ENCODE measurements at regions not wholly inside any gene's neighbourhood (a gene's known extent, or its start where the extent isn't known, plus 50 kb on each side); places are given as distances from the start of the nearest gene placed in this dataset.

- no peaks in the 10 kb centered on the region for H3K79me2 ChIP-seq (ENCODE audit: insufficient read depth, low read length)
- H4K20me1 ChIP-seq (ENCODE audit: low read depth, low read length) = no peaks in the 10 kb centered on the region
- H3K36me3 ChIP-seq (ENCODE audit: low read length) = no peaks in the 10 kb centered on the region
- no peak overlapping the region for H3K4me2 ChIP-seq (ENCODE audit: low read depth, low read length, poor library complexity, severe bottlenecking)
- no peaks in the 10 kb centered on the region; the same call in 1 of the 2 replicates for H3K9me2 ChIP-seq (replicated peaks; ENCODE audit: insufficient read depth, low read length)
- no peaks in the 10 kb centered on the region for H3F3A ChIP-seq (ENCODE audit: insufficient read depth)
- H3K9me3 ChIP-seq (ENCODE audit: insufficient read depth, low read length) = no peaks in the 10 kb centered on the region
- H3K9ac ChIP-seq (ENCODE audit: low read length) = no peak overlapping the region
- no peak overlapping the region for H3K27ac ChIP-seq (ENCODE audit: low read depth, low read length)
- TF ChIP-seq CTCF (IDR thresholded peaks at IDR 0.05; ENCODE audit: insufficient read depth, low read length, poor library complexity, severe bottlenecking) (no peak), EZH2phosphoT487 (conservative IDR thresholded peaks at IDR 0.05; ENCODE audit: low read length) (no peak)
- no peak overlapping the region for H2AFZ ChIP-seq (ENCODE audit: low read depth, low read length, severe bottlenecking)
- H3K27me3 ChIP-seq (ENCODE audit: low read length) = no peaks in the 10 kb centered on the region
- no peak overlapping the region for H3K4me3 ChIP-seq (ENCODE audit: insufficient read depth, low read length, poor library complexity, severe bottlenecking)
These were observed 102.8 kb upstream of the CERS6 start for GRCh38 chr2:168353251-168353650.

DNA sequence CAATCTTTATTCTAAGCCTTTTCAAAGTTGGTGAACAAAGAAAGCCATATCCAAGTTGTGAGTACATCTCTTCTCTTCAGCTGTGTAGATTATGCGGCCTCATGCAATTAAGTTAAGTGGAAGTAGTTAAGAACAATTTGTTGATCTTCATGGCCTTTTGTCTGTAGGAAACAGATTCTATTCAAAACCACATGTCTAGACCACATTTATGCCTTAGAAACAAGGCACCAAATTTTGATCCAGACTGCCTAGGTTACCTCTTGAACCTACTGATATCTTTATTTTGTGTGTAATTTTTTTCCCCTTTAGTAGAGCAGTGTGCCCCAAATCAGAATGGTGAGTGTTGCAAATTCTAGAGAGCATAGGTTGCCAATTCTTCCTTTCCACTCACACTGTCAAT is 101.6 kb upstream of the CERS6 start:
- no peak overlapping the region for H3K9ac ChIP-seq (ENCODE audit: low read length)
- TF ChIP-seq EZH2phosphoT487 (conservative IDR thresholded peaks at IDR 0.05; ENCODE audit: low read length) = no peak
- no peak for TF ChIP-seq CTCF (IDR thresholded peaks at IDR 0.05; ENCODE audit: insufficient read depth, low read length, poor library complexity, severe bottlenecking)
- no peaks in the 10 kb centered on the region for H3K27me3 ChIP-seq (ENCODE audit: low read length)
- H3K4me3 ChIP-seq (ENCODE audit: insufficient read depth, low read length, poor library complexity, severe bottlenecking) = no peak overlapping the region
- H3K9me3 ChIP-seq (ENCODE audit: insufficient read depth, low read length) = no peaks in the 10 kb centered on the region
- no peak overlapping the region for H2AFZ ChIP-seq (ENCODE audit: low read depth, low read length, severe bottlenecking)
- no peak overlapping the region for H3K4me2 ChIP-seq (ENCODE audit: low read depth, low read length, poor library complexity, severe bottlenecking)
- H3K9me2 ChIP-seq (replicated peaks; ENCODE audit: insufficient read depth, low read length) = no peaks in the 10 kb centered on the region; the same call in 1 of the 2 replicates
- no peaks in the 10 kb centered on the region for H3K36me3 ChIP-seq (ENCODE audit: low read length)
- no peaks in the 10 kb centered on the region for H3F3A ChIP-seq (ENCODE audit: insufficient read depth)
- H3K27ac ChIP-seq (ENCODE audit: low read depth, low read length) = no peak overlapping the region
- H3K79me2 ChIP-seq (ENCODE audit: insufficient read depth, low read length) = no peaks in the 10 kb centered on the region
- H4K20me1 ChIP-seq (ENCODE audit: low read depth, low read length) = no peaks in the 10 kb centered on the region

DNA sequence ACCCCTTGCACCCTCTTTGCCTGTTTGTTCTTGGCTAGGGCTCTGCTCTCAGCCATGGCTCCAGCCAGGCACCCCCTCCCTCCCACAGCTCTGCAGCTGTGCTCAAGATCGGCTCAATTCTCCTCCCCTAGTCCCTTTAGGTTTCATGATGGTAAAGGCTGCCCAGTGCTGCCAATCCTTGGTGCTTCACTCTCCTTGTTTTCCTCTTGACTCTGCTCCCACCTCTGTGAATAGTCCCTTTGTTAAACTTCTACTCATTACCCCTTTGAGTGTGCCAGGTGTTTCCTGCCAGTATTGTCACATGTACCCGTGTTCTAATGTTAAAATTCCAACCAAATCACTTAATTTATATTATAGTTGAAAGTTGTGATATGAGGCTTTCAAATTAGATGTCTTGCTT is 101.0 kb upstream of the CERS6 start:
- no peaks in the 10 kb centered on the region for H4K20me1 ChIP-seq (ENCODE audit: low read depth, low read length)
- H2AFZ ChIP-seq (ENCODE audit: low read depth, low read length, severe bottlenecking) = no peak overlapping the region
- H3K36me3 ChIP-seq (ENCODE audit: low read length) = no peaks in the 10 kb centered on the region
- H3K9me2 ChIP-seq (replicated peaks; ENCODE audit: insufficient read depth, low read length) = no peaks in the 10 kb centered on the region; the same call in 1 of the 2 replicates
- TF ChIP-seq CTCF (IDR thresholded peaks at IDR 0.05; ENCODE audit: insufficient read depth, low read length, poor library complexity, severe bottlenecking) (no peak), EZH2phosphoT487 (conservative IDR thresholded peaks at IDR 0.05; ENCODE audit: low read length) (no peak)
- H3K9me3 ChIP-seq (ENCODE audit: insufficient read depth, low read length) = no peaks in the 10 kb centered on the region
- no peak overlapping the region for H3K9ac ChIP-seq (ENCODE audit: low read length)
- H3K4me2 ChIP-seq (ENCODE audit: low read depth, low read length, poor library complexity, severe bottlenecking) = no peak overlapping the region
- no peaks in the 10 kb centered on the region for H3F3A ChIP-seq (ENCODE audit: insufficient read depth)
- no peak overlapping the region for H3K4me3 ChIP-seq (ENCODE audit: insufficient read depth, low read length, poor library complexity, severe bottlenecking)
- H3K27ac ChIP-seq (ENCODE audit: low read depth, low read length) = no peak overlapping the region
- H3K27me3 ChIP-seq (ENCODE audit: low read length) = no peaks in the 10 kb centered on the region
- H3K79me2 ChIP-seq (ENCODE audit: insufficient read depth, low read length) = no peaks in the 10 kb centered on the region
